Inflammatory macrophage (primary cell): ENCODE measurements at regions not wholly inside any gene's neighbourhood (a gene's known extent, or its start where the extent isn't known, plus 50 kb on each side); places are given as distances from the start of the nearest gene placed in this dataset.
"Not testable (repeated sequence)": the region's sequence is repeated elsewhere in the genome, so short reads cannot be mapped to it uniquely, and the experiment has no call there.

Experiments
- DNase-seq, 2 donors: peaks; one replicate each; pipeline ENCODE4 v3.0.0-alpha.2; 2020 to 2022

GRCh38 chr6:114886670-114887436 is 544.0 kb upstream of the HS3ST5 start:
- DNase-seq: no peak

GRCh38 chr6:114879693-114880092 is 536.9 kb upstream of the HS3ST5 start:
- no peak for DNase-seq

GRCh38 chr6:114878091-114878490 is 535.3 kb upstream of the HS3ST5 start:
- DNase-seq: no peak

GRCh38 chr6:114874410-114874809 is 531.6 kb upstream of the HS3ST5 start:
- no peak for DNase-seq

- not testable (repeated sequence) for DNase-seq
These were observed 522.7 kb upstream of the HS3ST5 start for GRCh38 chr6:114865506-114865905.

GRCh38 chr6:114863610-114864009 is 520.8 kb upstream of the HS3ST5 start:
- no peak for DNase-seq

- no peak for DNase-seq
These were observed 520.0 kb upstream of the HS3ST5 start for GRCh38 chr6:114862819-114863218.

- DNase-seq: no peak
These were observed 519.2 kb upstream of the HS3ST5 start for GRCh38 chr6:114862064-114862463.

- DNase-seq: no peak
These were observed 501.5 kb upstream of the HS3ST5 start for GRCh38 chr6:114844359-114844758.

- DNase-seq: no peak
These were observed 496.2 kb upstream of the HS3ST5 start for GRCh38 chr6:114839019-114839418.

- DNase-seq: no peak
These were observed 490.4 kb upstream of the HS3ST5 start for GRCh38 chr6:114833211-114833610.

- DNase-seq: no peak
These were observed 487.7 kb upstream of the HS3ST5 start for GRCh38 chr6:114830515-114830914.

GRCh38 chr6:114827135-114827534 is 484.3 kb upstream of the HS3ST5 start:
- no peak for DNase-seq

GRCh38 chr6:114824409-114824808 is 481.6 kb upstream of the HS3ST5 start:
- DNase-seq: no peak

- DNase-seq: no peak
These were observed 473.9 kb upstream of the HS3ST5 start for GRCh38 chr6:114816678-114817077.

- no peak for DNase-seq
These were observed 467.6 kb upstream of the HS3ST5 start for GRCh38 chr6:114810468-114810867.

GRCh38 chr6:114805426-114805825 is 462.6 kb upstream of the HS3ST5 start:
- DNase-seq: not testable (repeated sequence)

GRCh38 chr6:114796576-114796975 is 453.8 kb upstream of the HS3ST5 start:
- DNase-seq: no peak

GRCh38 chr6:114793428-114793827 is 450.6 kb upstream of the HS3ST5 start:
- no peak for DNase-seq

- DNase-seq: no peak
These were observed 442.7 kb upstream of the HS3ST5 start for GRCh38 chr6:114785235-114786127.

- DNase-seq: no peak
These were observed 441.0 kb upstream of the HS3ST5 start for GRCh38 chr6:114783783-114784182.

- DNase-seq: no peak
These were observed 440.3 kb upstream of the HS3ST5 start for GRCh38 chr6:114783083-114783482.

- no peak for DNase-seq
These were observed 422.0 kb upstream of the HS3ST5 start for GRCh38 chr6:114764866-114765265.

- no peak for DNase-seq
These were observed 419.3 kb upstream of the HS3ST5 start for GRCh38 chr6:114762145-114762544.
